Activated T-helper 9 cell treated with anti-CD3 and anti-CD28 coated beads, Interleukin-2, amount 50 U/mL, for 16 hours (primary cell): ENCODE measurements at regions not wholly inside any gene's neighbourhood (a gene's known extent, or its start where the extent isn't known, plus 50 kb on each side); places are given as distances from the start of the nearest gene placed in this dataset.

Experiments used
- DNase-seq: peaks from one replicate; pipeline ENCODE4 v3.0.0-alpha.2; 2020; ENCODE audit warnings: low read depth

- no peak for DNase-seq
These were observed 706.7 kb downstream of the TBC1D32 start for GRCh38 chr6:120627612-120628011.

DNA sequence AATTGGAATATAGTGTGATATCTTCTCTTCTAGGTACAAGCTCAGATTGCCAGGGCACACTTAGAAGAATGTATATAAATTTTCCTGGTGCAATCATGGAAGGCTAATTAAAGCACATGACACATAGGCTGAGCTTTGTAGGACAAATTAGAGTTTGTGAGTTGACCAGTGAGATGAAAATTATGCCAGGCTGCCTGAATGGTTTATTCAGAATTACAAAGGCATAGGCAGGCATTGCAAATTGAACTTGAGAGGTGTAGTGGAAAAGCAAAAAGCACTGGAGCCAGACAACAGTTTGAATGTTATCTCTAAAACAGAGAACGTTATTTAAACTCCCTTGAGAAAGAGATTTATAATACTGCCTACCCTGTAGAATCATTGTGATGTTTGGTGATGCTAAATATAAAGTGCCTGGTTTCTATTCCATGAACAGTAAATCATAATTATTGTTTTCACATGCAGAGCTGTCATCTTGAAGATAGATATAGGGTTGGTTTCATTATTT, 712.1 kb downstream of the TBC1D32 start:
- no peak for DNase-seq

GRCh38 chr6:120620900-120621299, 713.4 kb downstream of the TBC1D32 start:
- no peak for DNase-seq

DNA sequence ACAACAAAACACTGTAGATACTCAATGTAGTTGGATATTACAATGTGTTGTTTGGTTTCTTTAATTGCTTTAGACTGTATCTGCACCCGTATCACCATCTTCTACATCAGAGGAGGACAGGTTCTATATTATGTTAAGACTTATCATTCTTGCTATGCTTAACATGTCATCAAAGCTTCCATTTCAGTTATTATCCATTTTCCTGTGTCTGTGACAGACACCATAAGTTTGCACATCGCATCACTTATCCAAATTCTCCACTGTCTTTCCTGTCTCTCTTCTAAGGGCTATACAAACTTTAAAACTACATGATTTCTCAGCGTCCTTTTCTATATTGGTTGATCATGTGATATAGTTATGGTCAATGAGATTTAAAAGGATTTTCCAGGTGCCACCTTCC, 719.0 kb downstream of the TBC1D32 start:
- no peak for DNase-seq

DNA sequence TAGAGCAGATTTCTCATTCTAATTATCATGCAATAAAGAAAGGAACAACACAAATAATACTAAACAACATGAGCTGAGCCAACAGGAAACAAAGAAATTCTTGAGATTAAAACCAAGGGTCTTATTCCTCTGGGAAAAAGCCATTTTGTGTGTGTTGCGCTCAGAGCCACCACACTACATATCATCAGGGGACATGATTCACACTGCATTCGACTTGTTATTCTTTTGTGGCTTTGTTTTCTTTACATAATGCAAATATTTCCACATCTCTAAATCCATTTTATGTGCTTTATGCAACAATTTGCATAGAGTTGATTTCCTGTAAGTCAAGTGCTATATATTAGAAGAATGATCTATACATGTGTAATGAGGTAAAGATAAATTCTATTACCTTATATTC, 719.6 kb downstream of the TBC1D32 start:
- no peak for DNase-seq

DNA sequence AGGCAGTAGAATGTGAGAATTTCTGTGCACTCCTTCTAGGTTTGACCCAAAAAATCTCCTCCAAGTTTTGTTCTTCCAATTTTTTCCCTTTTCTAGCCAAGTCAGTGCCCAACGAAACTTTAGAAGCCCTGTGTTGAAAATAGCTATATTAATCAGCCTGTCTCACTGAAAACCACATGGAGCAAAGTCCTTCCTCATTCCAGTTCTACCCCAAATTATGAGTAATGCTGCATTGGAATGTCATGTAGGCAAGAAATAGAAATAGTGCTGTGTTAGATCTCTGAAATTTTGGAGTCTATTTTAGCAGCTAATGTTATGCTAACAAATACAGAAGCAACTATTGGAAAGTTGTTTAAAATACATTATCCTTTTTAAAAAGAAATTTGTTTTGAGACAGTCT, 725.5 kb downstream of the TBC1D32 start:
- DNase-seq = no peak

- no peak for DNase-seq
These were observed 727.5 kb downstream of the TBC1D32 start for GRCh38 chr6:120606743-120607142.

DNA sequence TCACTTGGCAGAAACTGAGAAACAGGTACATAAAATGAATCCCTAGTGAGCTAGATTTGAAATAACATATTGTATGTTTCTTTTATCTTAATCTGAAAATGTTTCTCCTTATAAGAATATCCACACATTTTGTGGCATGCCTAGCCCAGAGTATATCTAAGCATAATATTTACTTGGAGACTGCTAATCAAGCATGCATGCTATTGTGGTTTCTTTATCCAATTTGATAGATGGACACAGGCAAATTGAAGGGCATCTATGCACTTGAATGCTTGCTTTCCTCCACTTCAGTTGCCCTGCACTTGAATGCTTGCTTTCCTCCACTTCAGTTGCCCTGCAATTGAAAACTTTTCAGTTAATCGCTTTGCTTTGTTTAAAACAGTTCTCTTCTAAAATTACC, 729.8 kb downstream of the TBC1D32 start:
- no peak for DNase-seq

- DNase-seq = no peak
These were observed 743.7 kb downstream of the TBC1D32 start for GRCh38 chr6:120590611-120591010.

DNA sequence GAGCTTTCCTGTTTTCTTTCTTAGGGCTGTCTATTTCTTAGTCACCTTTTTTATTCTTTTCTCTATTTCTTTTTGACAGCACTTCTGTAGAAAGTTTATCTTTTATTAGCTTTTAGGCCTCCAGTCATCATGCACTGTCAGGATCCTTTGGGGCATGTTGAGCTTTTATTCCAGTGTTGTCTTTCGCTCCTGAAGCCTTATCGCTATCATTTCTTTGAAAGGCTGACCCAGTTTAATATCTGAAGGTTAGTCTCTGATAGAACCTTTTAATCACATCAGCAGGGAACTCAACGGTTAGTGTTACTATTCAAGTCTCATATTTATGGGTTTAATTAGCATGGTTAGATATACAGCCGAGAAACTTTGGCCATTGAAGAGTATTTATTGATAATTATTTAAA, 745.9 kb downstream of the TBC1D32 start:
- DNase-seq = no peak

DNA sequence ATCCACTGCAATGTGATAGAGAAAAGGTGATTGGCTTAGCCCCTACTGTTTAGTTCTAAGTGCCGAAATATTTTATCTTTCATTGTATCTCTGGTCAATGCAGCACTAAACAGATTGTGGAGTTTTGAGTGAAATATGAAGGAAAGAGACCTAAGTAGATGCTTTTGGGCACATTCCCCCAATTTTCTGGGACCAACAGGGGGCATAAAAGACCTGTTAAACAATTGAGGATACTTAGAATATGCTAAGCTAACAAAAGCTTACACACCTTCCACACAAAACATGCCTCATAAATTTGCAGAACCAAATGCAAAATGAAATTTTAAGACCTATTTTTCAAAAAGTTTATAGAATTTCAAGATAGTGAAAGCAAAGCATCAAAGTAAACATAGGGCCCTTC, 746.9 kb downstream of the TBC1D32 start:
- DNase-seq = no peak

- no peak for DNase-seq
These were observed 750.0 kb downstream of the TBC1D32 start for GRCh38 chr6:120584111-120584760.

- DNase-seq = no peak
These were observed 758.2 kb downstream of the TBC1D32 start for GRCh38 chr6:120576061-120576460.

- no peak for DNase-seq
These were observed 764.6 kb downstream of the TBC1D32 start for GRCh38 chr6:120569714-120570113.

DNA sequence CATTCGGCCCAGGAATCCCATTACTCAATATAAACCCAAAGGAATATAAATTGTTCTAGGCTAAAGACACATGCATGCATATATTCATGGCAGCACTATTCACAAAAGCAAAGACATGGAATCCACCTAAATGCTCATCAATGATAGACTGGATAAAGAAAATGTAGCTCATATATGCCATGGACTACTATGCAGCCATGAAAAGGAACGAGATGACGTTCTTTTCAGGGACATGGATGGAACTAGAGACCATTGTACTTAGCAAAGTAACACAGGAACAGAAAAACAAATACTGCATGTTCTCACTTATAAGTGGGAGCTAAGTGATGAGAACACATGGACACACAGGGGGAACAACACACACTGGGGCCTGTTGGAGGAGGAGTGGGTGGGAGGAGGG, 769.5 kb downstream of the TBC1D32 start:
- DNase-seq = no peak

DNA sequence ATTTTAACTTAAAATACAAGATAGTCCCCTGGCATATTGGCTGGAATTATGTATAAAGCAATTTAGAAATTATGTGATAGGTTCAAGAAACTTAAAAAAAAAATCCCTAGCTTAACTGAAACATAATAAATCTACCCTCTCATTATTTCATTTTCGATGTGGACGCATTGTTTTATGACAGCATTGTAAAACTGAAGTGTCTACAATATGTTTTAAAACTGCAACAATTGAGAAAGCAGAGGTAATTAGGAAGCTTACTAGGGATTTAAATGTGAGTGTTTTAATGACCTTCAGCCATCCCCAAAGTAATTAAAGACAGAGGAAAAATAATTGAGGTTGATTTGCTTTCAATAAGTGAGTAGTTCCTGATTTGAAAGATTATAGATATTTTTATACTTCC, 776.0 kb downstream of the TBC1D32 start:
- no peak for DNase-seq

- no peak for DNase-seq
These were observed 776.7 kb downstream of the TBC1D32 start for GRCh38 chr6:120557554-120557953.

GRCh38 chr6:120556491-120556890, 777.8 kb downstream of the TBC1D32 start:
- DNase-seq = no peak

GRCh38 chr6:120553353-120553752, 780.9 kb downstream of the TBC1D32 start:
- DNase-seq = no peak

DNA sequence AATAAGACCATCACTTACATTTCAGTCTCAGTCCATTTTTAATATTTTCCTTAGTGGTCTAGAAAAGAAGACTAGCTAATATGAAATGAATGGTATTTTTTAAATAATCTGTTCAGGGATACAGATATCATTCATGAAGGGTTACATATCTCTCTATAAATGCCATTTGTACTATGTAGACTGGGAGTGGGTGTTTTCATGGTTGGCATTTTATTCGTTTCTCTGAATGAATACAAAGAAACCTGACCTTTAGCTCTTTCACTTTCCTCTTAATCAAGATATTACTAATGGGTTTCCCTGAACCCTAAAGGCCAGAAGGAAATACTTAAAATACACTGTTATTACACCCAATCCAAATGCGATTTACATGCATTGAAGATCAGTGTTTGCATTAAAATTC, 788.9 kb downstream of the TBC1D32 start:
- DNase-seq = no peak

DNA sequence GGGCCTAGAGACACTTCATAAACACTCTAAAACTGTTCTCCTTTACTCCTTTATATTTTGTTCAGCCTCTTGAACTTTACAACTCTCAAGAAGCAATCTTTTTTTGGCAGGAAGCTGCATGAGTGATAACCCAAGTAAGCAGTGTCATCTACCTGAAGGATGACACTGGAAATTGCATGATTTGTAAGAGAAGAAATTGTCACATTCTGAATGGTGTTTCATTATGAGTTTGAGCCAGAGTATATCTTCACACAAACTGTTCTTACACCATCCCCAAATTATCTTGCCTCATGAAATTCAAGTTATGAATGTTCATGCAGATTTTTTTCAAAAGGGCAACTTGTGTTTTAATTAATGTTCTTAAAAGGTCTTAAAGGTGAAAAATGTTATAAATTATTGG, 799.3 kb downstream of the TBC1D32 start:
- DNase-seq = no peak

DNA sequence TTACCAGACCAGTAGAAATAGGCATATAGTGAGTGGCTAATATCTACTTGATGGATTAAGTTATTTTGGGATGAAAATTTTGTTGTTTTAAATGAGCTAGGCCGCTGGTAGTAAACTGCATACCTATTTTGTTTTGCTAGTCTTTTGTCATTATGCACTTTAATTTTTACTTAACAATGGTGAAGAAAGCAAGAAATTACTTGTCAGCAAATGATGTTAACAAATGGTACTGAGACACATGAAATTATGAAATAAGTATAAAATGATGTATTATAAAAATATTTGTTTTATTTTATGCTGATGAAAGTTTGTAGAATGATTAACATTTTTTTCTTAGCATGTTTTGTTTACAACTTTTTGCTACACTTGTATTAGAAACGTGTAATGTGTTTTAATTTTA, 807.7 kb downstream of the TBC1D32 start:
- DNase-seq = no peak

DNA sequence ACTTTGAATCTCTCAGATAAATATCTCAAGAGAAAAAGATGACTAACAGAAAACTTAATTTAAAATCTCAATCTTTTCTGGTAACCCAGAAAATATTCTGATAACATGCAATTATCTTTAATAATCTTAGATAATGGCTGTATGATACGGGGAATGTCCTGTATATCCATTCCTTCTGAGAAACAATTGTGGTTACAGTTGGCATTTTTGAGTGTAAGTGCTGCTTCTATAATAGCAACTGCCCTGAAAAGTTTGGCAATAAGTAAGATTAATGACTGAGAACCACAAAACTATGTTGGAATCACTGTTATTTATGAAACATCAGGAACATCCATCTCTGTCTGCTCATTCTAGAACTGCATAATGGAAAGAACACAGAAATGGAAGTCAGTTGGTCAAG, 819.7 kb downstream of the TBC1D32 start:
- DNase-seq = no peak

GRCh38 chr6:120511712-120512111, 822.6 kb downstream of the TBC1D32 start:
- no peak for DNase-seq

- no peak for DNase-seq
These were observed 835.6 kb downstream of the TBC1D32 start for GRCh38 chr6:120498711-120499110.
